ENCODE measurements at regions not wholly inside any gene's neighbourhood (a gene's known extent, or its start where the extent isn't known, plus 50 kb on each side); places are given as distances from the start of the nearest gene placed in this dataset.

DNA sequence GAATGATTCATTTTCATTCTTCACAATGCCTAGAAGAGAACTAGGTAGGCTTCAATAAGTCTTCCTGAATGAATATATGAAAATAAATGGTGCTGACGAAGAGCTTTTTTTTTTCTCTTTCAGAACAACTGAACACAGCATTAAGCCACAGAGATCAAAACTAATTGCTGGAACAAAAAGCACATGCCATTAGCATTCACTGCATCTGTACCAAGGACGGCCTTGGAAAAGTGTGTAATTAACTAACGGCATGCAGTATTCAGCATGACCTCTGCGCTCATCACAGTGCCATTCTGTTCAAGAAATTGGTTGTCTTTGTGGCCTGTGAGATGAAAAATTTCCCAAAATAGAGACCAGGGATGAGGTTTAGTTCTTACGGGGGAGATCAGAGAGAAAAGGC, 99.3 kb downstream of the NUDT12 start:
- Histone ChIP-seq H3K4me1 (ENCODE audit: insufficient read depth, low read length) (no peaks in the 10 kb centered on the region), H3K36me3 (ENCODE audit: insufficient read depth, low read length) (no peaks in the 10 kb centered on the region), H3K4me3 (ENCODE audit: low read length in 2 of 2) (no peak overlapping the region), H3K9me3 (ENCODE audit: control insufficient read depth in 1 of 2, low read length in 2 of 2) (no peaks in the 10 kb centered on the region), H3K27me3 (ENCODE audit: insufficient read depth, low read length) (no peaks in the 10 kb centered on the region), H3K27ac (ENCODE audit: low read depth, low read length) (no peak overlapping the region)
- no peak for DNase-seq
- Mint-ChIP-seq H3K4me3 (no peak overlapping the region), H3K27me3 (no peaks in the 10 kb centered on the region), H3K9me3 (no peaks in the 10 kb centered on the region), H3K27ac (no peak overlapping the region), H3K36me3 (no peaks in the 10 kb centered on the region), H3K4me1 (no peaks in the 10 kb centered on the region)
- POLR2A ChIA-PET (ENCODE audit: partially characterized antibody) = interaction anchor here (0.6 kb wide), 1 partner anchor 75 kb away, joined by 3 read pairs; no protein-coding TSS in a partner anchor
- CTCF ChIA-PET (ENCODE audit: partially characterized antibody) = interaction anchor here (0.6 kb wide), 1 partner anchor 12 kb away, joined by 3 read pairs; no protein-coding TSS in a partner anchor
- intact Hi-C loops (cut with micrococcal nuclease) = no loop called here

DNA sequence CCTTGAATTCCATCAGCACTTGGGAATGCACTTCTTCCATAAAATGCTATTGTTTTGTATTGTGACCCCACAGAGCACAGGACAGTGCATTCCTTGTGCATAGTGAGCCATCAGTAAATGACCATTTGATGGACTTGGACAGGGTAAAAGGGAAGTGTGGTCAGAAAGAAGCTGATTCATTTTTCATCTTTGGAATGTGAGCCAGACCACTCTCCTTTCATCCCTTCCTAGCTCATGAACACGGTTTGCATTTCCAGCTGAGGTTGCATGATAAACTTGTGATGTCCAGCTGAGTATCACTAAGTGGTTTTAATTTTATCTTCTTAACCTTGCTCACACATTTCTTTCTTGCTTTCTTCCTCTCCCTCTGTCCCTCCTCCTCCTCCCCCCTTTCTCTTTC, 101.3 kb downstream of the NUDT12 start:
- CTCF ChIA-PET (ENCODE audit: partially characterized antibody) = no interaction called here
- H3K4me3 Mint-ChIP-seq = no peak overlapping the region
- no peaks in the 10 kb centered on the region for H3K36me3 Mint-ChIP-seq
- Histone ChIP-seq H3K27ac (ENCODE audit: low read depth, low read length) (no peak overlapping the region), H3K27me3 (ENCODE audit: insufficient read depth, low read length) (no peaks in the 10 kb centered on the region), H3K4me1 (ENCODE audit: insufficient read depth, low read length) (no peaks in the 10 kb centered on the region), H3K36me3 (ENCODE audit: insufficient read depth, low read length) (no peaks in the 10 kb centered on the region), H3K9me3 (ENCODE audit: control insufficient read depth in 1 of 2, low read length in 2 of 2) (no peaks in the 10 kb centered on the region), H3K4me3 (ENCODE audit: low read length in 2 of 2) (no peak overlapping the region)
- H3K4me1 Mint-ChIP-seq = no peaks in the 10 kb centered on the region
- peaks cover 0 to 3% (median 0%) of the 10 kb centered on the region in 8 donors for H3K9me3 Mint-ChIP-seq
- H3K27ac Mint-ChIP-seq = no peak overlapping the region
- intact Hi-C loops (cut with micrococcal nuclease) = no loop called here
- H3K27me3 Mint-ChIP-seq = peaks cover 0 to 6% of the 10 kb centered on the region in 2 donors
- POLR2A ChIA-PET (ENCODE audit: partially characterized antibody) = no interaction called here
- DNase-seq = no peak

DNA sequence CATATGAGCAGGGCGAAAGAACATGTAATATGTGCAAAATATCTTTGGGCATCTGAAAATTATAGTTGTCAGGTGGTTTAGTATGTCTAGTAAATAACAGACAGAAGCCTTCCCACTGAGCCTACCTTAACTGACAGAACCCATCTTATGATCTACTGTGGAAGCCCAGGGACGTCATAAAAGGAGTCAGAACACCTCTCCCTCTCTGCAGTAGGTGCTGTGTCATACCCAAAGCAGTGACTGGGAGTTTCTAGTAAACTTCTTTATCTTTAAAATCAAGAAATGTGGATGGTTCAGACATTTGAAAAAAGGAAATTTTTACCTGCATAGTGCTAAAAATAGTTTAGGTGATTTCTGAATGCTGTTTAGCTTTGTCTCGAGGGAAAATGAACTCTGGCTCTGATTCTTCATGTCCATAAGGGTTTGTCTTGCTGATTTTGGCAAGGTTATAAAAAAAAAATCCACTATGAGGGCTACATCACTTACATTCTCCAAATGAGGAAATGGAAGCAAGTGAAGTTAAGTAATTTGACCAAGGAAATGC, 104.0 kb downstream of the NUDT12 start:
- H3K9me3 Mint-ChIP-seq = peaks cover 0 to 5% (median 0%) of the 10 kb centered on the region in 8 donors
- CTCF ChIA-PET (ENCODE audit: partially characterized antibody) = no interaction called here
- no peak overlapping the region for H3K4me3 Mint-ChIP-seq
- H3K4me3 ChIP-seq (ENCODE audit: low read length in 2 of 2) = no peak overlapping the region
- no peaks in the 10 kb centered on the region for H3K36me3 ChIP-seq (ENCODE audit: insufficient read depth, low read length)
- H3K36me3 Mint-ChIP-seq = no peaks in the 10 kb centered on the region
- H3K27me3 Mint-ChIP-seq = peaks cover 2 to 6% of the 10 kb centered on the region in 2 donors
- POLR2A ChIA-PET (ENCODE audit: partially characterized antibody) = no interaction called here
- H3K4me1 ChIP-seq (ENCODE audit: insufficient read depth, low read length) = no peaks in the 10 kb centered on the region
- no peak overlapping the region for H3K27ac ChIP-seq (ENCODE audit: low read depth, low read length)
- no peaks in the 10 kb centered on the region for H3K9me3 ChIP-seq (ENCODE audit: control insufficient read depth in 1 of 2, low read length in 2 of 2)
- no peak overlapping the region for H3K27ac Mint-ChIP-seq
- intact Hi-C loops (cut with micrococcal nuclease) = no loop called here
- no peaks in the 10 kb centered on the region for H3K4me1 Mint-ChIP-seq
- H3K27me3 ChIP-seq (ENCODE audit: insufficient read depth, low read length) = no peaks in the 10 kb centered on the region
- DNase-seq = no peak

DNA sequence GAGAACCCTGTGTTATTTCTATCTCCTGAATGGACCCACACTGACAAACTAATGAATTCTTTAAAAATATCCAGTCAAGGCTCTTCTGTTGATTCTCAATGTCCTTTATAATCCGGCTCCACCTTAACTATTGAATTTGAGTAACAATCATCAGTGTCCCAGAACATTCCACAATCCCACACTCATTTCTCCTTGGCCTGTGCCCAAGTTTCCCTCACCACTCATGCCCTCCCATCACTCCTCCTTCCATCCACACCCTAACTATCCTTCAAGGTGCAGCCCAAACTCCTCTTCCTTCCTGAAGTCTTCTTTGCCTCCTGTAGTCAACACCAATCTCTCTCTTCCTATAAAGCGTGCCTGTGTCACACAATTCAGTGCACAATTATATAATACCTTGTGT, 106.1 kb downstream of the NUDT12 start:
- Mint-ChIP-seq H3K27ac (no peak overlapping the region), H3K27me3 (peaks cover 2 to 6% of the 10 kb centered on the region in 2 donors), H3K4me1 (no peaks in the 10 kb centered on the region), H3K36me3 (no peaks in the 10 kb centered on the region), H3K9me3 (peaks cover 0 to 5% (median 0%) of the 10 kb centered on the region in 8 donors), H3K4me3 (no peak overlapping the region)
- no peaks in the 10 kb centered on the region for H3K27me3 ChIP-seq (ENCODE audit: insufficient read depth, low read length)
- CTCF ChIA-PET (ENCODE audit: partially characterized antibody) = no interaction called here
- no peaks in the 10 kb centered on the region for H3K36me3 ChIP-seq (ENCODE audit: insufficient read depth, low read length)
- H3K4me1 ChIP-seq (ENCODE audit: insufficient read depth, low read length) = no peaks in the 10 kb centered on the region
- no peaks in the 10 kb centered on the region for H3K9me3 ChIP-seq (ENCODE audit: control insufficient read depth in 1 of 2, low read length in 2 of 2)
- no peak overlapping the region for H3K4me3 ChIP-seq (ENCODE audit: low read length in 2 of 2)
- intact Hi-C loops (cut with micrococcal nuclease) = no loop called here
- POLR2A ChIA-PET (ENCODE audit: partially characterized antibody) = no interaction called here
- H3K27ac ChIP-seq (ENCODE audit: low read depth, low read length) = no peak overlapping the region
- DNase-seq = no peak

- H3K27me3 Mint-ChIP-seq = peaks cover 2 to 9% of the 10 kb centered on the region in 2 donors
- Histone ChIP-seq H3K9me3 (ENCODE audit: control insufficient read depth in 1 of 2, low read length in 2 of 2) (no peaks in the 10 kb centered on the region), H3K36me3 (ENCODE audit: insufficient read depth, low read length) (no peaks in the 10 kb centered on the region), H3K27ac (ENCODE audit: low read depth, low read length) (no peak overlapping the region), H3K27me3 (ENCODE audit: insufficient read depth, low read length) (no peaks in the 10 kb centered on the region), H3K4me3 (ENCODE audit: low read length in 2 of 2) (no peak overlapping the region), H3K4me1 (ENCODE audit: insufficient read depth, low read length) (no peaks in the 10 kb centered on the region)
- intact Hi-C loops (cut with micrococcal nuclease) = no loop called here
- H3K9me3 Mint-ChIP-seq = peaks cover 0 to 5% (median 0%) of the 10 kb centered on the region in 8 donors
- no peaks in the 10 kb centered on the region for H3K36me3 Mint-ChIP-seq
- CTCF ChIA-PET (ENCODE audit: partially characterized antibody) = no interaction called here
- no peak overlapping the region for H3K4me3 Mint-ChIP-seq
- DNase-seq = no peak
- H3K4me1 Mint-ChIP-seq = no peaks in the 10 kb centered on the region
- POLR2A ChIA-PET (ENCODE audit: partially characterized antibody) = no interaction called here
- no peak overlapping the region for H3K27ac Mint-ChIP-seq
Observed at GRCh38 chr5:103455796-103456195, 106.8 kb downstream of the NUDT12 start.

DNA sequence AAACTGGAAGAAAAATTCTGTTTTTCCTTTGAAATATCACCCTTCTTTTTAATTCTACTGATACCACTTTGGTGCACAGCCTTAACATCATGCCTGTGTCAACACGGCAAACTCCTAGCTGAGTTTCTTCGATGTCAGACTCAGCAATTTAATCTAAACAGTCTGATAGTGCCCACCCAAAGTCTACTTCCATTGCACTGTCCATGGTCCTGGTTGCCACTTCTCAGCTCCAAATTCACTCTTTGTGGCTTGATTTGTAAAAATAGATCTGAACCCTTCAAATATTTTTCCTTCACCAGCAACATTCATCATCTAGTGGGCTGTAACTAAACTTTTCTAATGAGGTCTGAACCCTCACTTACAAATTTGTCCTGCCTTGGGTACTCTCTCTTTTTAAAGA, 107.8 kb downstream of the NUDT12 start:
- no peak overlapping the region for H3K27ac Mint-ChIP-seq
- no peaks in the 10 kb centered on the region for H3K9me3 ChIP-seq (ENCODE audit: control insufficient read depth in 1 of 2, low read length in 2 of 2)
- H3K27me3 ChIP-seq (ENCODE audit: insufficient read depth, low read length) = no peaks in the 10 kb centered on the region
- no peaks in the 10 kb centered on the region for H3K36me3 Mint-ChIP-seq
- no peaks in the 10 kb centered on the region for H3K36me3 ChIP-seq (ENCODE audit: insufficient read depth, low read length)
- no peak overlapping the region for H3K27ac ChIP-seq (ENCODE audit: low read depth, low read length)
- H3K4me1 ChIP-seq (ENCODE audit: insufficient read depth, low read length) = no peaks in the 10 kb centered on the region
- CTCF ChIA-PET (ENCODE audit: partially characterized antibody) = no interaction called here
- no peak overlapping the region for H3K4me3 Mint-ChIP-seq
- POLR2A ChIA-PET (ENCODE audit: partially characterized antibody) = no interaction called here
- H3K4me1 Mint-ChIP-seq = no peaks in the 10 kb centered on the region
- no peak for DNase-seq
- H3K4me3 ChIP-seq (ENCODE audit: low read length in 2 of 2) = no peak overlapping the region
- H3K9me3 Mint-ChIP-seq = peaks cover 0 to 5% (median 0%) of the 10 kb centered on the region in 8 donors
- intact Hi-C loops (cut with micrococcal nuclease) = no loop called here
- H3K27me3 Mint-ChIP-seq = peaks cover 2 to 9% of the 10 kb centered on the region in 2 donors

DNA sequence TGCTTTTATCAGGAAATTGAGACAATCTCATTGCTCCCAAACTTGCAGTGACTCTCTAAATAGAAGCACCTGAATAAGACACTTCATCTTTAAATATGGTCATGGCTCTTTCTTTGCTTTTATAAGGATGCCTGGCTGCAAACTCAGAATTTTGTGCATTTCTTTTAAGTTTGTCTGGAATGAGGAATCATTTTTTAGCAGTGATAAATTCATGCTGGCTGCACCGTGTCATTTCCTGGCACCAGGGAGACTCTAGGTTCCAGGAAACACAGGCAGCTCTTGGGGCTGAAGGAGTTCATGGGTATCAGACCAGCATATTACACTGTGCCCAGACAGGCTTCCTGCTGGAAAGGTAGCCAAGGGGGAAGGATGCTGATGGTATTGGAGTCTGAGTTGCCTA, 109.9 kb downstream of the NUDT12 start:
- Mint-ChIP-seq H3K9me3 (peaks cover 0 to 5% (median 0%) of the 10 kb centered on the region in 8 donors), H3K4me1 (no peaks in the 10 kb centered on the region), H3K4me3 (no peak overlapping the region), H3K27ac (no peak overlapping the region), H3K27me3 (peaks cover 2 to 9% of the 10 kb centered on the region in 2 donors), H3K36me3 (no peaks in the 10 kb centered on the region)
- ChIA-PET POLR2A (ENCODE audit: partially characterized antibody) (no interaction called here), CTCF (ENCODE audit: partially characterized antibody) (no interaction called here)
- no peak for DNase-seq
- Histone ChIP-seq H3K27me3 (ENCODE audit: insufficient read depth, low read length) (no peaks in the 10 kb centered on the region), H3K4me3 (ENCODE audit: low read length in 2 of 2) (no peak overlapping the region), H3K27ac (ENCODE audit: low read depth, low read length) (no peak overlapping the region), H3K9me3 (ENCODE audit: control insufficient read depth in 1 of 2, low read length in 2 of 2) (no peaks in the 10 kb centered on the region), H3K4me1 (ENCODE audit: insufficient read depth, low read length) (no peaks in the 10 kb centered on the region), H3K36me3 (ENCODE audit: insufficient read depth, low read length) (no peaks in the 10 kb centered on the region)
- intact Hi-C loops (cut with micrococcal nuclease) = no loop called here

DNA sequence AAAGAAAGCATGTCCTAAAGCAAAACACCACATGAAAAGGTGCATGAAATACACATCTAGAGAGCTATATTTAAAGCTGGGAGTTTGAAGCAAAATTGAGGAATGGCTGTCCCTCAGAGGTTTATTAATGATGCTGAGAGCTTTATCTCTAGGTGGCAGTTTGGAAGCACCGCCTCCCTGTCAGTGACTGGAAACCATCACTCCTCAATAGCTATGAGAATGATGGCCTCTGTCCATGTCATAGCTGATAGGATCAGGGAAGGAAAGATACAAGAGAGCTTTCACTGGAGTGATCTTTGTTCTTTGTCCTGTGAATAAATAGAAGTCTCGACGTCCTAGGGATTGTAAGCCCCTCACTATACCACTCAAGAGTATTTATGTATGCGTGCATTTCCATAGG, 110.5 kb downstream of the NUDT12 start:
- peaks cover 2 to 7% of the 10 kb centered on the region in 2 donors for H3K27me3 Mint-ChIP-seq
- CTCF ChIA-PET (ENCODE audit: partially characterized antibody) = no interaction called here

More for the DNA sequence above, 110.5 kb downstream of the NUDT12 start:
- Histone ChIP-seq H3K4me1 (ENCODE audit: insufficient read depth, low read length) (no peaks in the 10 kb centered on the region), H3K36me3 (ENCODE audit: insufficient read depth, low read length) (no peaks in the 10 kb centered on the region), H3K9me3 (ENCODE audit: control insufficient read depth in 1 of 2, low read length in 2 of 2) (no peaks in the 10 kb centered on the region), H3K27ac (ENCODE audit: low read depth, low read length) (no peak overlapping the region), H3K27me3 (ENCODE audit: insufficient read depth, low read length) (no peaks in the 10 kb centered on the region), H3K4me3 (ENCODE audit: low read length in 2 of 2) (no peak overlapping the region)
- no peak overlapping the region for H3K27ac Mint-ChIP-seq
- no peaks in the 10 kb centered on the region for H3K36me3 Mint-ChIP-seq
- H3K4me3 Mint-ChIP-seq = no peak overlapping the region
- POLR2A ChIA-PET (ENCODE audit: partially characterized antibody) = no interaction called here
- no peaks in the 10 kb centered on the region for H3K4me1 Mint-ChIP-seq
- intact Hi-C loops (cut with micrococcal nuclease) = no loop called here
- peaks cover 0 to 4% (median 0%) of the 10 kb centered on the region in 8 donors for H3K9me3 Mint-ChIP-seq
- no peak for DNase-seq

Data from CD4-positive, alpha-beta memory T cell (primary cell).